RPMI8226 (cell line): ENCODE measurements at regions not wholly inside any gene's neighbourhood (a gene's known extent, or its start where the extent isn't known, plus 50 kb on each side); places are given as distances from the start of the nearest gene placed in this dataset.
"Not testable (repeated sequence)": the region's sequence is repeated elsewhere in the genome, so short reads cannot be mapped to it uniquely, and the experiment has no call there.

ENCODE experiments used
- DNase-seq: peaks from one replicate; pipeline ENCODE4 v3.0.0-alpha.2; 2015

DNA sequence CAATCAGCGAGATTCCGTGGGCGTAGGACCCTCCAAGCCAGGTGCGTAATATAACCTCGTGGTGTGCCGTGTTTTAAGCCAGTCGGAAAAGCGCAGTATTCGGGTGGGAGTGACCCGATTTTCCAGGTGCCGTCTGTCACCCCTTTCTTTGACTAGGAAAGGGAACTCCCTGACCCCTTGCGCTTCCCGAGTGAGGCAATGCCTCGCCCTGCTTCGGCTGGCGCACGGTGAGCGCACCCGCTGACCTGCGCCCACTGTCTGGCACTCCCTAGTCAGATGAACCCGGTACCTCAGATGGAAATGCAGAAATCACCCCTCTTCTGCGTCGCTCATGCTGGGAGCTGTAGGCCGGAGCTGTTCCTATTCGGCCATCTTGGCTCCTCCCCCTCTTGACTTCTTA lies 352.6 kb upstream of the GHITM start:
- not testable (repeated sequence) for DNase-seq

DNA sequence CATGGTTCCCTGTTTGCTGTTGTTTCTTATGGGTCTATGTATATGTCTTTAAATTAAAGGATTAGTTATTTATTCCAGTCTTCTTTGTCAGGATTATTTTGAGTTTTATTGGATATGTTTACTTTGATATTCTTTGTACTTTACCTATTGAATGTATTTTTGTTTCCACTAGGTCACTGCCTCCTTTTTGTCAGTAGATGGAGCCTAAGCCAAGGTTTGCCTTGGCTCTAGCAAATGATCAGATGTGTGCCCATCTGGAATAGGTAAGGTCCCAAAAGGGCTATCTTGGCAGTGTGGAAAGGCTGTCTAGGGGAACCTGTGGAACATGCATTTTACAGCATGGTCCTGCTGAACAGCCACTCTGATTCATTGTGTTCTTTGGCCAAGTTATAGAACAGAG lies 337.3 kb upstream of the GHITM start:
- DNase-seq, result no peak

GRCh38 chr10:83806717-83807116 lies 332.6 kb upstream of the GHITM start:
- DNase-seq, result no peak

DNA sequence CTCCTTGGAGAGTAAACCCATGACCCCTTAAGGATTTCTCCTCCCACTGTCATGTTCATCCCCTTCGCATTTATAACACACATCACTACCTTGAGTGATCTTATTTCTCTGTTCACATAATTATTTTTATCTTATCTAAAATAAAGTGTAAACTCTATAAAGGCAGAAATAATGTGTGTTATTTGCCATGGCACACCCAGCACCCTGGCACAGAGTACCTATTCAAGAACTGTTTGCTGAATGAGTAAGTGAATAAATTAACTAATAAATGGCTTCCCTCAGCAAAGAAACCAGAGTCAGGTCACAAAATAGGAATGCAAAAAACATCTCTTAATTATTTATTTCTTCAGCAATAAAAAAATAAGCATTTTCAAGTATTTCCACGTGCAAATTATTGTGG lies 330.3 kb upstream of the GHITM start:
- DNase-seq, result no peak

- DNase-seq, result no peak
Observed at GRCh38 chr10:83816942-83817341, 322.4 kb upstream of the GHITM start.

DNA sequence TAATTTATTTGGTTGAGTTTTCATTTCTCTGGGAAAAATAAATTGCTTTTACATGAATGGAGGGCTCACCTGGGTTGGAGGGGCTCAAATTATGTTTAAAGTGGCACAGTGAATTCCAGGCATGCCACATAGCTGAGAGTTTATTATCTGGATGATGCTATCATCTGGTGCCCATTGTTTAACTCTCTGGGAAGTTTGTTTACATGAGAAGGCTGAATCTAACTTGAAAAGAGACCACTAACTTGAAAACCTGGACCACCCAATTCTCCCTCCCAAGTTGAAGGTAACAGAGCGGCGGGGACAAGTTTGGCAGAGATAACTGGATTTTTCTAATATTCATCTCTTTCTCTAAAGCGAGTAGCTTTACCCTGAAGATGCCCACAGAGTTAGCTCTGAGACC lies 321.5 kb upstream of the GHITM start:
- DNase-seq, result no peak

DNA sequence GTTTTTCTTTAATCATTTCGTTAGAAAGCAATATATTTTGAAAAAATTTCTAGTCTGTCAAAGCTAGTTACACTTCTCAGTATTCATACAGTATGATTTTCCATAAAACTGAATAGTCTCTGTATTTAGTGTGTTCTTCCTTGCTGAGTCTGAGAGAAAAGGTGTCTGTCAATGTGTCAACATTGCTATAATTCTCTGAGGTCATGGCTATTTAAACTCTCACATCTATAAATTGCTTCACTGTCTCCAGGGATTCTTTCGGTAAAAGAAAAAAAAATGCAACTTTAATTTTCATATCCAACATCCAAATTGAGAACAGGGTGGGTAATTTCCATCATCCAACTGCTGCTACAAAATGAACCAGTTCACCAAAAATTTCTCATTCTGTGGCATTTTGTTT lies 319.7 kb upstream of the GHITM start:
- DNase-seq, result no peak

DNA sequence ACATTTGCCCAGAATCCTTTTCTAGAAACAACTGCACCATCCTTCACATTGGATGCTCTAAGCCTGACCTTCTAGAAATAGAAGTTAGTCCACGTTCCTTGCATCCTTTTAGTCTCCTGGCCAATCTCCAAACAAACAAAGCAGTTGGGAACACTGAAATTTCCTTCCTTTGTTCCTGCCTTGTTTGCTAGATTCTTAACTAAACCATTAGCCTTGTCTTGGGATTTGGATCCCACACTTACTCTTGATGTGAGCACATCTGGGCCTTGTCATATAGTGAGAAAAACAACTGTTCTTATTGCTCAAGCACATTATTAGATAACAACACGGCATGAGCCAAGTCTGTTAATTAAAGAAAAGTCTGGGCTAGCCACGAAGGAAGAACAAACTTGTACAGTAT lies 319.3 kb upstream of the GHITM start:
- DNase-seq, result no peak

DNA sequence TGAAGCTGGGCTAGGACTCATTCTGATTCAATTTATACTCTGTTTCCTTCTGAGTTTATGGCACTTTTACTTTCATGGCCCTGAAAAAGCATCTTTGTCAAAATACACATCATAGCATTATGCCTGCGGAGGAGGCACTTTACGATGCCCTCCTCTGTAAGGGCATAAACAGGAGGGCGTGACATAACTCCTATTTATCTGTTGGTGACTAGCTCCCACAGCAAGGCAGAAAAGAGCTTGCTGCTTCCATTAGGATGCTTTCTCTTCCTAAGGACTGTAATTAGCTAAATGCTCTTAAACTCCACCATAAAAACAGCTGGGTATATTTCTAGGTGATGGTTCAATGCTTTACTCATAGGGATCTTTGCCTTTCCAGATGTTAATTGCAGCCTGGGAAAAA lies 315.2 kb upstream of the GHITM start:
- no peak for DNase-seq

DNA sequence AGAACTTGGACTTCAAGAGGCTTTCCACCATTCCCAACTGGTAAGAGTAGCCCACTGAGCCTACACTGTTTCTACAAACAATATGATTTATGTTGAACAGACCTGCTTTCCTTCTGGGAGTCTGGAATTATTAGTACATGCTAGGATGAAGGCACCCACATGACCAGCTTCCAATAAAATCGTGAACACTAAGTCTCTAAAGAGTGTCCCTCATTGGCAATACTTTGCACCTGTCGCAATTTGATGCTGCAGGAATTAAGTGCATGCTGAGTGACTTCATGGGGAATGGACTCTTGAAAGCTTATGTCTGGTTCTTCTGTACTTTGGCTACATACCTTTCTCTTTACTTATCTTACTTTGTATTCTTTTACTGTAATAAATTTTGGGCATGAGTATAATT lies 305.2 kb upstream of the GHITM start:
- no peak for DNase-seq

DNA sequence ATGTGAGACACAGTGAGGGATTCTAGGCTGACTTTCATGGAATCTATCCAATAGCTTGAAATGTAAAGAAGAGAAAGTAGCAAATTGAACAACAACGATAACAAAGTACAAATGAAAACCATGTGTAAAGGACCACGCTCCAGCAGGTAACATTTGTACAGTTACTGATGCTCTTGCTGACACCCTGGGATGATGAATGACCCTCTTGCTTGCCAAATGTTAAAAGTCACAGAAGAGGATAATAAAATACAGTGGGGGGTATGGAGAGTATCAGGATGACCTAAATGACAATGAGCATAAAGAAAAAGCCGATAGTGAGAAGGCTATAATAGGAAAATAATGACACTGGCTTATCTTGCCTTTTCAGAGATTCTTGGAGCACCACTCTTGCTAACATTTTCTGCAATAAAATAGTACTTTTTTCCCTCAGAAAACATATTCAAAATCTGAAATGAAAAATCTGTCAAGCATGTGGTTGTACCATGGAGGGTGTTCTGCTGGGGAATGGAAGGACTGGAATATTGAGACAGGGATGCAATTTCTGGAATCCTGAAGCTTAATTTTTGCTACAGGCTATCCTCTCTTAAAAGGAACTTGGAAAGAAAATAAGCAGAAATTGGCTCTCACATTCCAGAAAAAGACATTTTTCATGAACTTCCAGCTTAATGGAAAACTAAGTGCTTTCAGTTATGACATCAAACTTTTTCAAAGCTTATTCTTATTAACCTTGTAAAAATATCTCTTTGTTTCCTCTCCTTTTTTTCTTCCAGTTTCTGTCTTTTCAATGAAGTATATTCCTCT lies 303.2 kb upstream of the GHITM start:
- DNase-seq, result no peak

GRCh38 chr10:83848677-83849076 lies 290.6 kb upstream of the GHITM start:
- no peak for DNase-seq

- no peak for DNase-seq
Observed at GRCh38 chr10:83849150-83849549, 290.2 kb upstream of the GHITM start.

DNA sequence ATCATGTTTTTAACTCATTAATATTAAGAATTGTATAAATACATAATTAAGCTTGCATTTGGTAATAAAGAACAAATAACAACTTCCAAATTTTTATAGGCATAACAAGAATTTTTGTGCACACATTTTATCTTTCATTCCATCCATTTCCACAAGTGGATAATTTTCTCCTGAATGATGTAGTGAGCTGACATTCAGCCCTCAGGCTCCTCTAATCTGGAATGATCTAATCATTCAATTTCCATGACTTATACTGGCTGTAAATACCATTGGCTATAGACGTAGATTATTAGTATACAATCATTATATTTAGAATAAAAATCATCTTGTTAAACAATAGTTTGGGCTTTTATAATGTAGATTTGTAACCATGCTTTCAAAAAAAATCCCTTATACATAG lies 287.2 kb upstream of the GHITM start:
- DNase-seq, result no peak

DNA sequence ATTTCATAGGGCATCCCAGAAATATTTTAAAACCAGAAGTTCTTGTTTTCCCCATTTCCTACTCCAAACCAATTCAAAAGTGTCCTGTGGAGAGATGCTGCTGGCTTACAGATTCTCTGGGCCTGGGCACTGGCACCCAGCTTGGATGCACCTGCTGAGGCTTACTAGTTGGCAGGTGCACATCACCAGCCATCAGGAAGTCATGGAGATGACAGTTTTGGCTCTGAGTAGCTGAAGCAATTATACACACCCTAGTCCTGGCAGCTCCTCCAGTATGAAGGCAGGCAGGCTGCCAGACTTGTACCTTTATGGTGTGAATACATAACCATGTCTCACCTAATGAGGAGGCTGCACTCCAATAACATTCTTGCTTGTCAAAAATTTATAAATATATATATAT lies 276.6 kb upstream of the GHITM start:
- no peak for DNase-seq

- DNase-seq, result no peak
Observed at GRCh38 chr10:83863283-83863966, 275.9 kb upstream of the GHITM start.

DNA sequence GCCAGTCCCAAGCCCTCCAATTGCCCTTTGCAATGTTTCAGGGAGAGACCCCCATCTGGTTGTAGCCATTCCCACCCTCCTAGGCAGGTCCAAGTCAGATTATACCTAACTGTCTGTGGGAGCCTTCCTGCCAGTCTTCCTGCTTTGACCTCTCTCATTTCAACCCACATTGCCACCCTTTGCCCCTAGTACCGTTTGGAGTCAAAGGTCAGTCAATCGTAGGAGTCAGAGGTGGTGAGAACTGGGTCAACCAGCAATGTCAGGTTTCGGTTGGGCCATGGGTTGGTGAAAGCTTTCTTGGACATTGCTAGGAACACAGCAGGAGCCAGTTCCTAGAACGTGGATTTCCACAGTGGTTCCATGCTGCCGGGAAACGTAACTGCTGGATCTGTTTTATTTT lies 269.4 kb upstream of the GHITM start:
- no peak for DNase-seq

DNA sequence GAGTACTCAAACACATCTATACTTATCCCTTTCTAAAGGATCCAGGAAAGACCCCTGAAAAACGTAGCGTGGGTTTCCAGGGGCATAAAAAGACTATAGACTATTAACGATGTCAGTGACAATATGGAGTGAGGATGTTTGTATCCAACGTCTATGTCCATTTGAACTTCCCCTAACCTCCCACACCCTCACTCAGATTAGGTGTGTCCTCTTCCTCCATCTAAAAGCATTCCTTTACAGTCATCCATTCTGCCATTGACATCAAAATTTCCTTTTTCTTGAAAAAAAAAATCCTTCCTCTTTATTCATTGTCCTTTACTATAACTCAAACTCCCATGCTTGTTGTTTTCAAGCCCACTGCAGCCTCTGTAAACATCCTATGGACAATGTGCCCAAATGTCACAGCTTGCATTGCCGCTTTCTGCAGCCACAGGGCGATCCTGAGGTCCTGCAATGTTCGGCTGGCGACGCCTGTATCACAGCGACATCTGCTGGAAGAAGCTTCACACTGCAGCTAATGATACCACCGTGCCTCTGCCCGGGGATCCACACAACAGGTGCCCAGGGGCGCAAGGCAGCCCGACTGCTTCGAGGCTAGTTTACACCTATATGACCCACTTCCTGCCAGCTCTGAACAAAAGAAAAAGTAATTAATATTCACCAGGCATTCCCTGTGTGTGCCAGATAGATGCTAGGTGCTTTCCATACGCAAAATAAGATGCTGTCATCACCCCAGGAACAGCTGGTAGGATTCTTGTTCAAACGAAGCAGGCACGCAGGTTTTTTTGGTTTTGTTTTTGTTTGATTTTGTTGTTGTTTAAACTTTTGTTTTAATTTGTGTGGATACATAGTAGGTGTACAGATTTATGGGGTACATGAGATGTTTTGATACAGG lies 267.9 kb upstream of the GHITM start:
- peak; percentile 69 for DNase-seq

DNA sequence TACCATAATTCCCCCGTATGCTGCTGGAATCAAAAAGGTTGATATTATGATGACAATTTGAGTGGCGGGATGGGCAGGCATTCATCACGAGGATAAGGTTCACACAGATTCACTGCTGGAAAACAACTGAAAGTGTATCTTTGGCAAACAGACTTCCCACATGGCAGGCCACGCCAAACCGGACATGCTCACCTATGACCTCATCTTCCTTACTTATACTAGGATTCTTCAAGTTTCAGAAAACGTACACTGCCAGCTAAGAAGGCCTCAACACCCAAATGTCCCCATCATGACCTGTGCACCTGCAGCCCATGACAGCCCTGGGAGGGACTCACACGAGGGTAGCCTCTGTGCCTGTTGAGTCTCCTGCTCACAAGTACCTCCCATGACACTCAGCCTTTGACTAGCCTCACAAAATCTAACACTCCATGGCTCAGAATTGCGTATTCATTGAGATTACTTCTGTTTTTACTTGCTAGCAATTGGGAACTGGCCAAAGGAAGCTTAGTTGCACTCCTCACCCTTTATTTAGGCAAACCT lies 259.0 kb upstream of the GHITM start:
- peak; percentile 2 for DNase-seq

GRCh38 chr10:83881661-83882060 lies 257.6 kb upstream of the GHITM start:
- no peak for DNase-seq

DNA sequence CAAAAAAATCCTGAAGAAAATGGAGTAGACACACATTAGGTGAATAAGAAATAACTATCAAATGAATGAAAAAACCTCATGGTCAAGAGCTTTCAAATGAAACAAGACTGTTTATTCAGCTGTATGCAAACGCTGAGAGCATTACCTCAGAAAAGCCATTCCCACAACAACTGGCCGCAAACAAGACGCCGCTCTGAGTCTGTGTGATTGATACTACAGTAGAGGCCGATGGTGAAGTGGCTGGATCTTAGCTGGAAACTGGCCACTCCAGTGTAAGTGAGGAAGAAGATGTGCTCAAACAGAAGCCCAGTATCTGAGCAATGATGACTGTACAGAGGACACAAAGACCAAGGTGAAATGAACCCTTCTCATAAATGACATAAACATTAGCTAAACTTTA lies 252.4 kb upstream of the GHITM start:
- no peak for DNase-seq

- no peak for DNase-seq
Observed at GRCh38 chr10:83892737-83893136, 246.6 kb upstream of the GHITM start.

DNA sequence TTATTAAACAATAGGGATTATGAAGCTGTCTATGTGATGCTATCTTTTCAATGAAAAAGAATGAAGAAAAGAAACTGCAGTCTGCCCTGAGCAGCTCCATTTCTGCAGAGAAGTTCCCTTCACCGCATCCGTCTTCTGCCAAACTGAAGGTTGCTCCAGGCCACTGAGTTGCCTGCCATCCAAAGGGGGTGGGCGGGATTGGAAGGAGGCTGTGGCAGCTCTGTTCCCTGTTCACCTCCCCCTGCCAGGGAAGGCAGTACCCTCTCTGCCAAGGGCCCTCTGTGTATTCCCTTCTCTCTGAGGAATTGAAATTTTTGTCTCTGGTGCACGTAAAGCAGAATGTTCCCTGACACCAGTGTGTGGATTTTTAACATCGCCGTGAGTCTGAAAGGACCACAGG lies 243.1 kb upstream of the GHITM start:
- no peak for DNase-seq
